Astrocyte of the cerebellum (primary cell): ENCODE measurements at regions not wholly inside any gene's neighbourhood (a gene's known extent, or its start where the extent isn't known, plus 50 kb on each side); places are given as distances from the start of the nearest gene placed in this dataset.

Source experiments
- DNase-seq: peaks from one replicate; pipeline ENCODE4 v3.0.0-alpha.2; 2011; ENCODE audit warnings: low read depth
- H3K4me3 ChIP-seq: 2 replicates; pipeline ENCODE4 v1.5.1; 2011; ENCODE audit warnings: mild to moderate bottlenecking, low read depth, low read length, moderate library complexity
- in situ Hi-C: cut with HindIII; loops from 2 replicates; pipeline ENCODE4 v1.10.0; 2017; ENCODE audit warnings: low sequenced_read_pairs
- TF ChIP-seq, protein P1 (sequence below): IDR thresholded peaks from 2 replicates; pipeline ENCODE4 v1.5.1; 2012; ENCODE audit warnings: low read length, low read depth, moderate library complexity, mild to moderate bottlenecking; ENCODE audit errors: missing control alignments

DNA sequence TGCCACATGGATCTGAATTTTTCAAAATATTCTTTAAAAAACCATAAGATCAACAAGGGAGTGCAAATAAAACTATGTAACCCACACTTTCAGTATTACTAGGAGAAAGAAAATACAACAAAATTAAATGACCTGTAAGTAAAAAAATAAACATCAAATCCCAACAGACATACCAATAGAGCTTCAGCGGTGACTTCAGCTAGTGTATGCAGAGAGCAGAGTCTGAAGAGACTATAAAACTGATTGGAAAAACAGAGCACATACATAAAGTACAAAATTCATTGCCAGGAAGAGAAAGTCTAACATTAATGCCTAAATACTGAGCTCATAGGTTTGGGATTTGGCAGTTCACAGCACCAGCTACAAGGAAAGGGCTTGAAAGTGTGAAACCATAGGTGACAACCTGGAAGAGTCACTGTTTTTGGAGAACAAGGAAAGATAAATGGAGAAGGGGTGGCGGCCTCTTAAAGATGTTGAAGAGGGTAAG, 291.1 kb downstream of the LMO7 start:
- in situ Hi-C loops: no loop called here
- TF ChIP-seq, protein P1, sequence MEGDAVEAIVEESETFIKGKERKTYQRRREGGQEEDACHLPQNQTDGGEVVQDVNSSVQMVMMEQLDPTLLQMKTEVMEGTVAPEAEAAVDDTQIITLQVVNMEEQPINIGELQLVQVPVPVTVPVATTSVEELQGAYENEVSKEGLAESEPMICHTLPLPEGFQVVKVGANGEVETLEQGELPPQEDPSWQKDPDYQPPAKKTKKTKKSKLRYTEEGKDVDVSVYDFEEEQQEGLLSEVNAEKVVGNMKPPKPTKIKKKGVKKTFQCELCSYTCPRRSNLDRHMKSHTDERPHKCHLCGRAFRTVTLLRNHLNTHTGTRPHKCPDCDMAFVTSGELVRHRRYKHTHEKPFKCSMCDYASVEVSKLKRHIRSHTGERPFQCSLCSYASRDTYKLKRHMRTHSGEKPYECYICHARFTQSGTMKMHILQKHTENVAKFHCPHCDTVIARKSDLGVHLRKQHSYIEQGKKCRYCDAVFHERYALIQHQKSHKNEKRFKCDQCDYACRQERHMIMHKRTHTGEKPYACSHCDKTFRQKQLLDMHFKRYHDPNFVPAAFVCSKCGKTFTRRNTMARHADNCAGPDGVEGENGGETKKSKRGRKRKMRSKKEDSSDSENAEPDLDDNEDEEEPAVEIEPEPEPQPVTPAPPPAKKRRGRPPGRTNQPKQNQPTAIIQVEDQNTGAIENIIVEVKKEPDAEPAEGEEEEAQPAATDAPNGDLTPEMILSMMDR: no peak
- DNase-seq: no peak

DNA sequence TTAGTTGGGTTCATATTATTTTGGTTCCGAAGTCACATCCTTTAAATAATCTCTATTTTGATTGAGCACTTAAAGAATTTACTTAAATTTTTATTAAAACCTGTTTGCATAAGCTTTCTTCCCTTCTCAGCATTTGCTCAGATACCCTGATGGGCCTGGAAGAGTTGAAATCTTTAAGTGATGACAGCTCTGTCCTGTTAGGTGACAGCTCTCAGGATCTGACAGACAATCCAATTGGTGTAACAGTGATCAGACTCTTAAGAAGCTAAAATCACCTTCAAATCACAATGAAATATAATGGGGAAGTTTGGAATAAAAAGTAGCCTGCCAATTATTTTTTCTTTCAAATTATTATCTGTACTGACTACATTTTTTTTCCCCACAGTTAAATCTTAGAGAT, 284.4 kb downstream of the LMO7 start:
- in situ Hi-C loops: no loop called here

More for the DNA sequence above, 291.1 kb downstream of the LMO7 start:
- H3K4me3 ChIP-seq: no peak overlapping the region

DNA sequence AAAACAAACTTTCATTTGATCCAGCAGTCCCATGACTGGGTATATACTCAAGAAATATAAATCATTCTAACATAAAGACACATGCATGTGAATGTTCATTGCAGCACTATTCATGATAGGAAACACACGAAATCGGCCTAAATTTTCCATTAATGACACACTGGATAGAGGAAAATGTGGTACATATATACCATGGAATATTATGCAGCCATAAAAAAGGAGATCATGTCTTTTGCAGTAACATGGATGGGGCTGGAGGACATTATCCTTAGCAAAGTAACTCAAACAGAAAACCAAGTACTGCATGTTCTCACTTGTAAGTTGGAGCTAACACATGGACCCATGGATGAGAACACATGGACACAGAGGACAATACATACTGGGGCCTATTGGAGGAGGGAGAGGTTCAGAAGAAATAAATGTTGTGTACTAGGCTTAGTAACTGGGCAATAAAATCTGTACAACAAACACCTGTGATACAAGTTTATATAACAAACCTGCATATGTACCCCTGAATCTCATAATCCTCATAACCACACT, 283.6 kb downstream of the LMO7 start:
- no peak overlapping the region for H3K4me3 ChIP-seq
- TF ChIP-seq, protein P1: no peak
- in situ Hi-C loops: no loop called here
- no peak for DNase-seq

More for the DNA sequence above, 284.4 kb downstream of the LMO7 start:
- no peak for DNase-seq
- TF ChIP-seq, protein P1: no peak
- H3K4me3 ChIP-seq: no peak overlapping the region

DNA sequence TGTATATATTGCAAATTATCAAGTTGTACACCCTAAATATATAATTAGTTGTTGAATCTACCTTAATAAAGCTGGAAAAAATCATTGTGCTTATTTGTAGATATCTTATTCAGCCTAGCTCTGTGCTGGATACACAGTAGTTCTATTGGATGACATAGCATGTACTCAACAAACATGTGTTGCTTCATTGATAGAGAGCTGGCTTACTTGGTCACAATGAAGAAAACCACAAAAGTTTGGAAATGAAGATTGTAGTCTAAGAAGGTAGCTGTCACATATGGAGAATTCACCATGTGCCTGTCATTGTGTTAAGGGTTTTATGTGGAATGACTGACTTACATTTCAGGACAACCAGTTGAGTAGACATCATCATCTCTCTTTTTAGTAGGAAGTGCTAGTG, 278.9 kb downstream of the LMO7 start:
- H3K4me3 ChIP-seq: no peak overlapping the region
- no peak for DNase-seq
- TF ChIP-seq, protein P1: no peak
- in situ Hi-C loops: no loop called here

DNA sequence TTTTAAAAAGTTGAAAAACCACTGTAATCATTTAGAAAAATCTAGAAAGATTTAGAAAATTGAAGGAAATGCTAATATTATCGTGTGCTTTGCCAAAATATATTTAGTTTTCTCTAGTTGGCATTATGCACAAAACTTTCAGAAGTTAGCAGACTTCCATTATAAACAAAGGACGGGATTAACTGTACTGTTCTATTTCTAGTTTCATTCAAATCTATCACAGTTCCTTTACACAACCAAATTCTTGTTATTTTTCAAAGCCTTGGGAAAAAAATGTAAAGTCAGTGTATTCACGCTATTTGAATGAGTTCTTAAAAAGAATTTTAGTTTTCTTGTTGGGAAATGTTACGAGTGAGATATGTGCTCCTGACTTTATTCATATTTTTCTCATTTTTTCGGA, 277.8 kb downstream of the LMO7 start:
- H3K4me3 ChIP-seq: no peak overlapping the region
- in situ Hi-C loops: no loop called here
- no peak for DNase-seq
- TF ChIP-seq, protein P1: no peak

DNA sequence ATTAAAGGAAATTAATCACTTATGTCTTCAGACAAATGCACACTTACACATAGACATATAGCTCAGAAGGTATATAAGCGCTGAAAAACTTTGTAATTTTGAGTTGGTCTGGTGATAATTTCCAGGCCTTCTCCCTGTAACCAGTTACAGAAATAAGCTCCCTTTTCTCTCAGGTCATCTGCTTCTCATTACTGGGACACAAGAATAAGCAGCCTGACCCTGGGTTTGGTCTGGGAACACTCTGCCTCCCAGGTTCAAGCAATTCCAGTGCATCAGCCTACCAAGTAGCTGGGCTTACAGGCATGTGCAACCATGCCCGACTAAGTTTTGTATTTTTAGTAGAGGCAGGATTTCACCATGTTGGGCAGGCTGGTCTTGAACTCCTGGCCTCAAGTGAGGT, 274.5 kb downstream of the LMO7 start:
- TF ChIP-seq, protein P1: no peak
- H3K4me3 ChIP-seq: no peak overlapping the region
- in situ Hi-C loops: no loop called here
- DNase-seq: no peak
